ENCODE measurements at regions not wholly inside any gene's neighbourhood (a gene's known extent, or its start where the extent isn't known, plus 50 kb on each side); places are given as distances from the start of the nearest gene placed in this dataset.
A peak's percentile ranks its signal among the peaks of the same experiment; 100 is the strongest.
"Not testable (repeated sequence)": the region's sequence is repeated elsewhere in the genome, so short reads cannot be mapped to it uniquely, and the experiment has no call there.

- not testable (repeated sequence) for DNase-seq
Measured at GRCh38 chr4:128646893-128647292, 162.6 kb upstream of the JADE1 start.

GRCh38 chr4:128644693-128645654, 164.5 kb upstream of the JADE1 start:
- DNase-seq = not testable (repeated sequence)

GRCh38 chr4:128644107-128644506, 165.4 kb upstream of the JADE1 start:
- DNase-seq = not testable (repeated sequence)

GRCh38 chr4:128641566-128641965, 167.9 kb upstream of the JADE1 start:
- not testable (repeated sequence) for DNase-seq

- DNase-seq = no peak
Measured at GRCh38 chr4:128639541-128640270, 169.8 kb upstream of the JADE1 start.

- DNase-seq = no peak
Measured at GRCh38 chr4:128636906-128637305, 172.6 kb upstream of the JADE1 start.

- DNase-seq = no peak
Measured at GRCh38 chr4:128635955-128636560, 173.4 kb upstream of the JADE1 start.

GRCh38 chr4:128635141-128635954, 174.2 kb upstream of the JADE1 start:
- DNase-seq = no peak

- DNase-seq = no peak
Measured at GRCh38 chr4:128633067-128633466, 176.4 kb upstream of the JADE1 start.

- no peak for DNase-seq
Measured at GRCh38 chr4:128630871-128631270, 178.6 kb upstream of the JADE1 start.

GRCh38 chr4:128623508-128624215, 185.8 kb upstream of the JADE1 start:
- DNase-seq = no peak

- not testable (repeated sequence) for DNase-seq
Measured at GRCh38 chr4:128620279-128620965, 189.1 kb upstream of the JADE1 start.

- DNase-seq = no peak
Measured at GRCh38 chr4:128615197-128615596, 194.3 kb upstream of the JADE1 start.

GRCh38 chr4:128608006-128608405, 201.5 kb upstream of the JADE1 start:
- DNase-seq = no peak

GRCh38 chr4:128606173-128606572, 203.3 kb upstream of the JADE1 start:
- DNase-seq = peak; percentile 9

- no peak for DNase-seq
Measured at GRCh38 chr4:128604840-128605239, 204.7 kb upstream of the JADE1 start.

GRCh38 chr4:128604204-128604603, 205.3 kb upstream of the JADE1 start:
- no peak for DNase-seq

- no peak for DNase-seq
Measured at GRCh38 chr4:128603081-128603480, 206.4 kb upstream of the JADE1 start.

- DNase-seq = peak; percentile 1
Measured at GRCh38 chr4:128601991-128602695, 207.4 kb upstream of the JADE1 start.
